K562 (cell line): ENCODE measurements at regions not wholly inside any gene's neighbourhood (a gene's known extent, or its start where the extent isn't known, plus 50 kb on each side); places are given as distances from the start of the nearest gene placed in this dataset.

ENCODE experiments used
- ATAC-seq: fragments of 200-7000 bp; cut with Tn5 transposase; 3 replicates; pipeline ENCODE4 v1.9.1; 2020; ENCODE audit warnings: moderate library complexity
- BruUV-seq: library from RNA; stranded (reverse); fragments of 400-500 nt; replicated peaks from 2 replicates; lab custom pipeline; 2021; lab: Mats Ljungman, UMichigan
- CTCF ChIA-PET: fragments of 300-600 bp; formaldehyde crosslinking; extraction: SDS; loops from one replicate; lab custom pipeline; 2021; ENCODE audit warnings: low intra/inter-chr PET ratio; lab: Yijun Ruan, JAX
- POLR2A ChIA-PET: fragments of 300-600, 350-650 bp; sonication (Branson Sonifier 250); formaldehyde crosslinking; extraction: SDS; loops from one replicate; lab custom pipeline; 2021; ENCODE audit warnings: antibody characterized with exemption, inconsistent platforms; lab: Yijun Ruan, JAX
- DNase-seq, 4 experiments: peaks; one replicate each; pipeline versions ENCODE4 v3.0.0 to v3.0.0-alpha.2; 2011 to 2018; ENCODE audit warnings: low spot score in 3 of 4, mixed read lengths in 3 of 4; ENCODE audit errors: extremely low read depth in 1 of 4
- FAIRE-seq: peaks from 2 replicates; lab custom pipeline; 2011; peaks lifted over from hg19 to GRCh38; lab: Jason Lieb, UNC
- H2AFZ ChIP-seq: 2 replicates; pipeline ENCODE4 v1.6.0; 2011; ENCODE audit warnings: low read depth, low read length, control low read depth, inconsistent platforms
- H3K27ac ChIP-seq: fragments of 200-600 bp; 3 replicates; pipeline ENCODE4 v1.8.0; 2011; ENCODE audit warnings: low read depth, mild to moderate bottlenecking, control low read depth, inconsistent platforms, low read length, moderate library complexity, mixed read lengths; ENCODE audit errors: extremely low read depth
- H3K27me3 ChIP-seq, 2 experiments: fragments of 300-600 bp in 1 of 2; 2 replicates in 1 of 2; 3 replicates in 1 of 2; pipeline versions ENCODE4 v1.6.0 to v1.8.0; 2011; ENCODE audit warnings: inconsistent platforms in 2 of 2, low read length in 2 of 2, mild to moderate bottlenecking in 1 of 2, mixed read lengths in 1 of 2, moderate library complexity in 1 of 2; ENCODE audit not compliant: control insufficient read depth in 2 of 2, insufficient read depth in 2 of 2
- H3K36me3 ChIP-seq: fragments of 300-600 bp; 3 replicates; pipeline ENCODE4 v1.8.0; 2011; ENCODE audit warnings: mild to moderate bottlenecking, low read length, inconsistent platforms; ENCODE audit not compliant: control insufficient read depth, insufficient read depth
- H3K4me1 ChIP-seq, 2 experiments: fragments of 200-600 bp in 1 of 2; replicated peaks in 1 of 2; 2 replicates in 1 of 2; 3 replicates in 1 of 2; pipeline versions ENCODE4 v1.5.1 to v1.8.0; 2011; ENCODE audit warnings: inconsistent platforms in 2 of 2, low read length in 2 of 2, mild to moderate bottlenecking in 1 of 2, mixed read lengths in 1 of 2, moderate library complexity in 1 of 2; ENCODE audit not compliant: control insufficient read depth in 2 of 2, insufficient read depth in 2 of 2
- H3K4me2 ChIP-seq: 2 replicates; pipeline ENCODE4 v1.6.1; 2011; ENCODE audit warnings: low read length, control low read depth, inconsistent platforms, mixed read lengths; ENCODE audit not compliant: insufficient read depth
- H3K4me3 ChIP-seq: fragments of 200-600 bp; sonication (generic), shearing (Covaris generic); 2 replicates; pipeline ENCODE4 v1.5.1; 2016; ENCODE audit warnings: control low read depth, inconsistent platforms
- H3K79me2 ChIP-seq: fragments of 200-600 bp; 3 replicates; pipeline ENCODE4 v1.8.0; 2011; ENCODE audit warnings: low read length, inconsistent platforms; ENCODE audit not compliant: control insufficient read depth, insufficient read depth
- H3K9ac ChIP-seq, 2 experiments: 2 replicates each; pipeline versions ENCODE4 v1.6.0 to v1.6.1; 2011; ENCODE audit warnings: low read depth in 2 of 2, low read length in 2 of 2, control low read depth in 1 of 2, inconsistent platforms in 1 of 2, mild to moderate bottlenecking in 1 of 2, mixed read lengths in 1 of 2; ENCODE audit not compliant: insufficient read depth in 1 of 2
- H3K9me1 ChIP-seq: one replicate; pipeline ENCODE4 v1.6.0; 2011; ENCODE audit warnings: inconsistent platforms, mild to moderate bottlenecking, low read length, moderate library complexity; ENCODE audit not compliant: control insufficient read depth, insufficient read depth
- H3K9me3 ChIP-seq: replicated peaks from 2 replicates; pipeline ENCODE4 v1.5.1; 2011; ENCODE audit warnings: low read depth, low read length, inconsistent platforms; ENCODE audit not compliant: control insufficient read depth, insufficient read depth
- H4K20me1 ChIP-seq: replicated peaks from 2 replicates; pipeline ENCODE4 v1.6.1; 2011; ENCODE audit warnings: low read length, inconsistent platforms, mixed read lengths; ENCODE audit not compliant: control insufficient read depth, insufficient read depth
- ARID3A ChIP-seq: IDR thresholded peaks from 2 replicates; pipeline ENCODE4 v1.6.1; 2012; ENCODE audit warnings: low read depth, low read length, improper control_type of control experiment, borderline replicate concordance
- BCOR ChIP-seq: fragments of 450-650 bp; IDR thresholded peaks from 2 replicates; pipeline ENCODE4 v1.6.1; 2016
- CHCHD3 ChIP-seq: fragments of 250-450 bp; sonication (Bioruptor Pico); IDR thresholded peaks from 2 replicates; pipeline ENCODE4 v2.1.2; 2022; ENCODE audit warnings: mild to moderate bottlenecking
- ETS2 ChIP-seq: IDR thresholded peaks from 2 replicates; pipeline ENCODE4 v1.6.1; 2016; ENCODE audit warnings: borderline replicate concordance, missing genetic modification characterization, mild to moderate bottlenecking, moderate library complexity, missing compliant biosample characterization; ENCODE audit not compliant: poor library complexity, severe bottlenecking
- TEAD1 ChIP-seq, 2 experiments: fragments of 450-650 bp in 1 of 2; sonication (generic) in 1 of 2; formaldehyde crosslinking; IDR thresholded peaks; 2 replicates each; pipeline versions ENCODE4 v1.4.0 to v1.8.0; 2020 to 2022; ENCODE audit warnings: mild to moderate bottlenecking in 2 of 2, missing genetic modification reagents in 1 of 2
- ZNF282 ChIP-seq: sonication (generic); formaldehyde crosslinking; IDR thresholded peaks from 2 replicates; pipeline ENCODE4 v1.8.1; 2023; ENCODE audit warnings: missing genetic modification reagents
- ZNF445 ChIP-seq: fragments of 250-450 bp; sonication (Bioruptor Pico); IDR thresholded peaks from 2 replicates; pipeline ENCODE4 v1.4.0; 2020; ENCODE audit warnings: low read depth, mild to moderate bottlenecking, moderate library complexity
- ZSCAN29 ChIP-seq: fragments of 450-650 bp; IDR thresholded peaks from 2 replicates; pipeline ENCODE4 v1.6.1; 2017
- WGBS: fragments of 100-300 bp; shearing (Covaris generic); methylation state at CpG from one replicate; pipeline ENCODE4 v1.1.6; 2016; ENCODE audit warnings: low coverage, mixed read lengths; ENCODE audit not compliant: insufficient coverage; ENCODE audit errors: missing lambda C conversion rate; 5-methylcytosine and 5-hydroxymethylcytosine counted together
- in situ Hi-C: fragments of 300-500 bp; cut with MboI; formaldehyde crosslinking; loops from 4 replicates; pipeline ENCODE4 v1.15.0; 2018; ENCODE audit warnings: inconsistent platforms, mixed read lengths
- intact Hi-C: fragments of 100-400 bp; cut with micrococcal nuclease; formaldehyde crosslinking; loops from 2 replicates; pipeline ENCODE4 v1.14.2; 2022
- TF ChIP-seq, protein P1 (sequence below): fragments of 250-450 bp; sonication (Bioruptor Pico); IDR thresholded peaks from 2 replicates; pipeline ENCODE4 v1.4.0; 2020

DNA sequence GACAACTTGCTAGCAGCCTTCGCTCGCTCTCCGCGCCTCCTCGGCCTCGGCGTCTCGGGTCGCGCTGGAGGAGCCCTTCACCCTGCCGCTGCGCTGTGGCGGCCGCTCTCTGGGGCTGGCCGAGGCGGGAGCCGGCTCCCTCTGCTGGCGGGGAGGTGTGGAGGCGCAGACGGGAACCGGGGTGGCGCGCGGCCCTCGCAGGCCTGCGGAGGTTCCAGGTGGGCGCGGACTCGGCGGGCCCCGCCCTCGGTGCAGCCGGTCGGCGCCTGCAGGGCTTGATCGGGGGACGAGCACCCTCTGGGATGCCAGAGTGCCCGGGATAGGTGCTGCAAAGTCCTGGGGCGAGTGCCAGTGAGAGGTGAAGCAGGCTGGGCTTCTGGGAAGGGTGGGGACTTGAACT is 989.9 kb downstream of the ROBO2 start:
- Histone ChIP-seq H3K79me2 (no peaks in the 10 kb centered on the region), H2AFZ (no peak overlapping the region), H4K20me1 (no peaks in the 10 kb centered on the region), H3K9me3 (no peaks in the 10 kb centered on the region), H3K9ac (no peak overlapping the region), H3K36me3 (no peaks in the 10 kb centered on the region), H3K4me2 (no peak overlapping the region), H3K27me3 (no peaks in the 10 kb centered on the region), H3K4me3 (no peak overlapping the region), H3K4me1 (no peaks in the 10 kb centered on the region), H3K27ac (no peak overlapping the region), H3K9me1 (no peaks in the 10 kb centered on the region)
- whole genome bisulfite sequencing = 77% methylated on average over 6 of the region's 39 CpGs
- DNase-seq = peak in 1 of 4 experiments; percentile 0
- intact Hi-C loops (no loop called here), in situ Hi-C loops (no loop called here)
- TF ChIP-seq ZNF282 (CRISPR knock-in tag) = no peak
- BruUV-seq = no TSS peak
- ChIA-PET POLR2A (no interaction called here), CTCF (no interaction called here)
- ATAC-seq = no peak
- FAIRE-seq = no peak

GRCh38 chr3:78035131-78035641 is 995.3 kb downstream of the ROBO2 start:
- FAIRE-seq = no peak
- Histone ChIP-seq H4K20me1 (no peaks in the 10 kb centered on the region), H3K79me2 (no peaks in the 10 kb centered on the region), H2AFZ (no peak overlapping the region), H3K9ac (no peak overlapping the region), H3K4me2 (no peak overlapping the region), H3K4me3 (no peak overlapping the region), H3K36me3 (no peaks in the 10 kb centered on the region), H3K9me3 (no peaks in the 10 kb centered on the region), H3K27me3 (no peaks in the 10 kb centered on the region), H3K9me1 (no peaks in the 10 kb centered on the region), H3K4me1 (no peaks in the 10 kb centered on the region), H3K27ac (no peak overlapping the region)
- no TSS peak for BruUV-seq
- in situ Hi-C loops (no loop called here), intact Hi-C loops (no loop called here)
- ChIA-PET POLR2A (no interaction called here), CTCF (no interaction called here)
- ATAC-seq = no peak
- no peak for DNase-seq
- 0% methylated on average over 6 of the region's 7 CpGs for WGBS
- TF ChIP-seq, protein P1, sequence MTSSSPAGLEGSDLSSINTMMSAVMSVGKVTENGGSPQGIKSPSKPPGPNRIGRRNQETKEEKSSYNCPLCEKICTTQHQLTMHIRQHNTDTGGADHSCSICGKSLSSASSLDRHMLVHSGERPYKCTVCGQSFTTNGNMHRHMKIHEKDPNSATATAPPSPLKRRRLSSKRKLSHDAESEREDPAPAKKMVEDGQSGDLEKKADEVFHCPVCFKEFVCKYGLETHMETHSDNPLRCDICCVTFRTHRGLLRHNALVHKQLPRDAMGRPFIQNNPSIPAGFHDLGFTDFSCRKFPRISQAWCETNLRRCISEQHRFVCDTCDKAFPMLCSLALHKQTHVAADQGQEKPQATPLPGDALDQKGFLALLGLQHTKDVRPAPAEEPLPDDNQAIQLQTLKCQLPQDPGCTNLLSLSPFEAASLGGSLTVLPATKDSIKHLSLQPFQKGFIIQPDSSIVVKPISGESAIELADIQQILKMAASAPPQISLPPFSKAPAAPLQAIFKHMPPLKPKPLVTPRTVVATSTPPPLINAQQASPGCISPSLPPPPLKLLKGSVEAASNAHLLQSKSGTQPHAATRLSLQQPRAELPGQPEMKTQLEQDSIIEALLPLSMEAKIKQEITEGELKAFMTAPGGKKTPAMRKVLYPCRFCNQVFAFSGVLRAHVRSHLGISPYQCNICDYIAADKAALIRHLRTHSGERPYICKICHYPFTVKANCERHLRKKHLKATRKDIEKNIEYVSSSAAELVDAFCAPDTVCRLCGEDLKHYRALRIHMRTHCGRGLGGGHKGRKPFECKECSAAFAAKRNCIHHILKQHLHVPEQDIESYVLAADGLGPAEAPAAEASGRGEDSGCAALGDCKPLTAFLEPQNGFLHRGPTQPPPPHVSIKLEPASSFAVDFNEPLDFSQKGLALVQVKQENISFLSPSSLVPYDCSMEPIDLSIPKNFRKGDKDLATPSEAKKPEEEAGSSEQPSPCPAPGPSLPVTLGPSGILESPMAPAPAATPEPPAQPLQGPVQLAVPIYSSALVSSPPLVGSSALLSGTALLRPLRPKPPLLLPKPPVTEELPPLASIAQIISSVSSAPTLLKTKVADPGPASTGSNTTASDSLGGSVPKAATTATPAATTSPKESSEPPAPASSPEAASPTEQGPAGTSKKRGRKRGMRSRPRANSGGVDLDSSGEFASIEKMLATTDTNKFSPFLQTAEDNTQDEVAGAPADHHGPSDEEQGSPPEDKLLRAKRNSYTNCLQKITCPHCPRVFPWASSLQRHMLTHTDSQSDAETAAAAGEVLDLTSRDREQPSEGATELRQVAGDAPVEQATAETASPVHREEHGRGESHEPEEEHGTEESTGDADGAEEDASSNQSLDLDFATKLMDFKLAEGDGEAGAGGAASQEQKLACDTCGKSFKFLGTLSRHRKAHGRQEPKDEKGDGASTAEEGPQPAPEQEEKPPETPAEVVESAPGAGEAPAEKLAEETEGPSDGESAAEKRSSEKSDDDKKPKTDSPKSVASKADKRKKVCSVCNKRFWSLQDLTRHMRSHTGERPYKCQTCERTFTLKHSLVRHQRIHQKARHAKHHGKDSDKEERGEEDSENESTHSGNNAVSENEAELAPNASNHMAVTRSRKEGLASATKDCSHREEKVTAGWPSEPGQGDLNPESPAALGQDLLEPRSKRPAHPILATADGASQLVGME (CRISPR knock-in tag) = no peak
- TF ChIP-seq BCOR (no peak), TEAD1 (CRISPR knock-in tag; IDR thresholded peaks at IDR 0.05) (no peak), ARID3A (no peak), ETS2 (no peak), CHCHD3 (CRISPR knock-in tag) (no peak), ZNF445 (CRISPR knock-in tag) (no peak), ZSCAN29 (no peak)
